ENCODE measurements at regions not wholly inside any gene's neighbourhood (a gene's known extent, or its start where the extent isn't known, plus 50 kb on each side); places are given as distances from the start of the nearest gene placed in this dataset.

GRCh38 chr16:73565925-73566324 lies 518.0 kb upstream of the ZFHX3 start (continued):
- TF ChIP-seq ZNF687 (IDR thresholded peaks at IDR 0.05): no peak
- no peak for TF ChIP-seq JUNB (IDR thresholded peaks at IDR 0.05)
- TF ChIP-seq HDAC2 (IDR thresholded peaks at IDR 0.05): no peak

GRCh38 chr16:73565263-73565662 lies 517.3 kb upstream of the ZFHX3 start:
- H2AFZ ChIP-seq (ENCODE audit: control insufficient read depth, low read depth, low read length): no peak overlapping the region
- TF ChIP-seq CTCF (IDR thresholded peaks at IDR 0.05 in 2 of 3, conservative IDR thresholded peaks at IDR 0.05 in 1 of 3; ENCODE audit: control insufficient read depth in 2 of 3, extremely low read depth in 1 of 3, insufficient read depth in 1 of 3, low read depth in 3 of 3, low read length in 3 of 3) (peak; percentile 14 to 38 (median 32); a peak in 3 of 6 replicates), RAD21 (IDR thresholded peaks at IDR 0.05; ENCODE audit: insufficient read depth, low read depth, low read length) (peak; percentile 54), SMC3 (IDR thresholded peaks at IDR 0.05; ENCODE audit: borderline replicate concordance, low read length) (peak; percentile 39; the same call in 1 of the 2 replicates), ZNF274 (IDR thresholded peaks at IDR 0.05; ENCODE audit: insufficient read depth, insufficient read length) (no peak), YY1 (IDR thresholded peaks at IDR 0.05; ENCODE audit: low read depth, low read length) (no peak)
- H3K79me2 ChIP-seq (ENCODE audit: control insufficient read depth, insufficient read depth, low read length): no peaks in the 10 kb centered on the region
- no peaks in the 10 kb centered on the region for H3K4me1 ChIP-seq (ENCODE audit: control insufficient read depth, insufficient read depth, low read length)
- no peaks in the 10 kb centered on the region for H3K27me3 ChIP-seq (replicated peaks in 1 of 2; ENCODE audit: control insufficient read depth in 2 of 2, insufficient read depth in 2 of 2, low read length in 1 of 2)
- RAD21 ChIA-PET (ENCODE audit: unreplicated experiment): interaction anchor here (1.3 to 1.9 kb wide), 3 partner anchors 313 to 392 kb away, joined by 3 to 5 read pairs (median 3); no protein-coding TSS in a partner anchor
- intact Hi-C loops (cut with micrococcal nuclease; ENCODE audit: unreplicated experiment): loop anchor here (2.0 to 5.0 kb wide), 3 partner anchors 314 to 472 kb away; no protein-coding TSS in a partner anchor
- ATAC-seq (peak; percentile 51), FAIRE-seq (peak; percentile 47), DNase-seq (ENCODE audit: low read depth, low spot score) (no peak)
- no peaks in the 10 kb centered on the region for H4K20me1 ChIP-seq (ENCODE audit: control insufficient read depth, insufficient read depth)
- POLR2A ChIA-PET: no interaction called here
- H3K27ac ChIP-seq (ENCODE audit: control insufficient read depth, insufficient read depth): no peak overlapping the region
- no TSS peak for BruUV-seq (replicated peaks)
- SMC1A ChIA-PET (ENCODE audit: uncharacterized antibody, unreplicated experiment): interaction anchor here (1.0 to 2.2 kb wide), 2 partner anchors 313 to 454 kb away, joined by 3 to 10 read pairs; no protein-coding TSS in a partner anchor
- H3K9me3 ChIP-seq (replicated peaks; ENCODE audit: control insufficient read depth, insufficient read depth, low read length): no peaks in the 10 kb centered on the region; the same call in 2 of the 3 replicates
- no peaks in the 10 kb centered on the region for H3K36me3 ChIP-seq (ENCODE audit: control insufficient read depth in 2 of 2, insufficient read depth in 2 of 2, low read length in 1 of 2)
- in situ Hi-C loops (cut with MboI): no loop called here
- H3K9ac ChIP-seq (ENCODE audit: control insufficient read depth, insufficient read depth, low read length): no peak overlapping the region
- no peak overlapping the region for H3K4me3 ChIP-seq
- CTCF ChIA-PET: interaction anchor here (0.9 to 2.9 kb wide), 5 partner anchors 19 to 391 kb away, joined by 3 to 15 read pairs (median 4); no protein-coding TSS in a partner anchor
- no peak overlapping the region for H3K4me2 ChIP-seq (ENCODE audit: control insufficient read depth, insufficient read depth)
- 52% methylated on average over 7 of the region's 7 CpGs for WGBS (ENCODE audit: insufficient coverage, insufficient replicate concordance, low lambda C conversion rate, missing lambda C conversion rate)
